ENCODE measurements at regions not wholly inside any gene's neighbourhood (a gene's known extent, or its start where the extent isn't known, plus 50 kb on each side); places are given as distances from the start of the nearest gene placed in this dataset.
"Not testable (repeated sequence)": the region's sequence is repeated elsewhere in the genome, so short reads cannot be mapped to it uniquely, and the experiment has no call there.

DNA sequence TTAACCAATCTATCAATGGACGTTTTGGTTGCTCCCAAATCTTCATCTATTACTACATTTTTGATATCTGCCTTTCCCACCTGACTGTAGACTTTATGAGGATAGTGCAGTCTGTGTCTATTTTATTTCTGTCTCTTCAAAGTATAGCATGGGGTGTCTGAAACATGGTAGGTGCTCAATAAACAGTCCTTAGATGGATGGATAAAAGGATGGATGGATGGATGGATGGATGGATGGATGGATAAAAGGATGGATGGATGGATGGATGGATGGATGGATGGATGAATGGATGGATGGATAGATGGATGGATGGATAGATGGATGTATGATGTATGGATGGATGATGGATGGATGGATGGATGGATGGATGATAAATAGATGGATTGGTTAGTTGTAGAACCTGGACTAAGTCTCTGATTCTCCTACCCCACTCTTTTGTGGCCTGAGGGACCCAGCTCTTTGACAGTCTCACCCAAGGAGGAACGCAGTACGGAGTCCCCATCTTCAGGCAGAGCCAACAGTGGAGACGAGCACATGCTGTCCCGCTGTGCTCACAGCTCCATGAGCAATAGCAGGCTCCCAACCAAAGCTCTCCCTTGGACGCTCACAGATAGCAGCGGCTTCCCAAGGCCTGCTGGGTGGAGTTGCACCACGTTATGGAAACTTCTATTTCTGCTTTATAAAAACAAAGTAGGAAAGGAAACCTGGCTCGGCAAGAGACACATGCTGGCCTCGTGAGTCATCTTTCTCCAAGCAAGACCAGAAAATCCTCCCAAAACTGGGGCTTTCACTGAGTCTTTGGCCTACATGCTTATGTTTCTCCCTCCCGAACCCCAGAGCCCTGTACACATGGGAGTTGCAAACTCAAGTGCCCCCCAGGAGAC, 448.0 kb downstream of the MIAT start:
- no peak for DNase-seq

DNA sequence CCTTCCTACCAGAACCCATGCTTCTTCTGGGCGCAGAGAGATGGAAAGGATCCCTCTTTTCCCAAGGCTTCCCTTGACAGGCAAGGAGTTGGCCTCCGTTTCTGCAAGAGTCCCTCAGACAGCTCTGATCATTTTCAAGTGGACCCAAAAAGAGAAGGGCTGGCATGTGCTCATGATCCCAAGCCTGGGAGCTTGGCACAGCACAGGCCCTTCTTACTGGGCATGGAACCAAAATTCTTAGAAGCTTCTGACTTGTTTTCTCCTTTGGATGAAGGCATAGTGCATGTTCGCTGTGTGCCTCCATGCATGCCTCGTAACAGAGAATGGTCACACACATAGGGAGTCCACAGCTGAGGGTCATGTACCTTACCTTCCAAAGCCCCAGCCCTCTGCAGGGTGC, 449.6 kb downstream of the MIAT start:
- DNase-seq, result no peak

DNA sequence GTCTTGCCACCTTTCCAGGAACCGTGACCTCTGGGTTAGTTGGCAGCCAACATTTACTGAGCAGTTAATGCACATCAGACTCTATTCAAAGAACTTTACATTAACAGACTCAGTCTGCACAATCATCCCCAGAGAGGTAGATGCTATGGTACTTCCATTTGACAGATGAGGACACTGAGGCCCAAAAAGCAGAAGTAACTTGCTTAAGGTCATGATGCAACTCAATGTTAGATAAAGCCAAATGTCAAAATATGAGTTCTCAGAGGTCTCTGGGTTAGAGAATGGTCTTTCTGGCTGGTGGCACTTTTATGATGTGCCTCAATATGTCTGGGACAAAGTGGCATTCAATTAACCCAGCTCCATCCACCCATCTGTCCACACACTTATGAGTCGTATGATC, 450.0 kb downstream of the MIAT start:
- DNase-seq, result peak; percentile 18

DNA sequence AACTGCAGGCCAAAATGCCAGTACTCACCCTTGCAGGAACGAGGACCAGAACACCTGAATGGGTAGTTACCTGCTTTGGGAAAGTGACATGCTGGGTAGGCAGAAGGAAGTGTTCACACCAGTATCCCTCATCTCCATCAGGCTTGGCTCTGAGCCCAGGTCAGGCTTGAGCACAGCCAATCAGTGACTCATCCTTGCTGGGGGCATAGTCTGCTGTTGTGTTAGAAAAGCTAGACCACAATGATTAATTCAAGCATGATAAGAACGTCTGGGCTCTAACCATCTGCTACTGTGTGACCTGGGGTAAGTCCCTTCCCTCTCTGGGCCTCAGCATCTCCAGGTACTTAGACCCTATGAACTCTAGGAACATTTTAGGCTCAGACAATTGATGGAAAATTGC, 450.4 kb downstream of the MIAT start:
- peak; percentile 63 for DNase-seq

DNA sequence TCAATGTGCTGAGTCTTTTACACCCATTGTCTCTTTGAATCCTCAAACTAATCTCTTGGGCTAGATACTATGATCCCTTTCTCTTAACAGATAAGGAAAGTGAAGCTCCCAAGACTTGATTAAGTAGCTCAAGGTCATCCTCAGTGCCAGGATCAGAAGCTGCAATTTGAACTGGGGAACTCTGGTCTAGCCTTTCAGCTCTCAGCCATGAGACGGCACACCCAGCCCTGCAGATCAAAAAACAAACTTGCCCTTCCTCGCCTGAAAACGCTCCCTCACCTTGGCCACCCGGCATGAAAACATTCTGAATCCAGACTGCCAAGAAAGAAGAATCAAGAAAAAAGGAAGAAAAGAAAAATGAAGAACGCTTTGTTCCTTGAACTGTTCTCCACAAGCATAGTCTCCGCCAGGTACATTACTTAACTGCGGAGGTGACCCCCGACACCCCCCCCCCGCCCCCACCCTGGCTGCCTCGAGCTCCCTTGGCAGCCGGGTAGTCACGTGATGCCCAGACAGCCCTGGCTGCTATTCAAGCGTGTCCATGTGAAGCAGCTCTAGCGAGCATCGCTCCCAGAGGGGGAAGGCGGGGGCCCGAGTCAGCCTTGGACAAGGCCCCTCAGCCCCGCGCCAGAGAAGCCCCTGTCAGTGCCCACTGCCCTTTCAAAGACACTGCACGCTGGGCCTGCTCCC, 451.2 kb downstream of the MIAT start:
- DNase-seq, result no peak

DNA sequence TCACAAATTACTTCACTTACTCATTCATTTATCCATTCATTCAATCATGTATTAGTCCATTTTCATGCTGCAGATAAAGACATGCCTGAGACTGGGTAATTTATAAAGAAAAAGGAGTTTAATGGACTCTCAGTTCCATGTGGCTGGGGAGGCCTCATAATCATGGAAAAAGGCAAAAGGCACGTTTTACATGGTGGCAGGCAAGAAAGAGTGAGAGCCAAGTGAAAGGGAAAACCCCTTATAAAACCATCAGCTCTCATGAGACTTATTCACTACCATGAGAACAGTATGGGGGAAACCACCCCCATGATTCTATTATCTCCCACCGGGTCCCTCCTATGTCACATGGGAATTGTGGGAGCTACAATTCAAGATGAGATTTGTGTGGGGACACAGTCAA, 452.0 kb downstream of the MIAT start:
- DNase-seq, result not testable (repeated sequence)

DNA sequence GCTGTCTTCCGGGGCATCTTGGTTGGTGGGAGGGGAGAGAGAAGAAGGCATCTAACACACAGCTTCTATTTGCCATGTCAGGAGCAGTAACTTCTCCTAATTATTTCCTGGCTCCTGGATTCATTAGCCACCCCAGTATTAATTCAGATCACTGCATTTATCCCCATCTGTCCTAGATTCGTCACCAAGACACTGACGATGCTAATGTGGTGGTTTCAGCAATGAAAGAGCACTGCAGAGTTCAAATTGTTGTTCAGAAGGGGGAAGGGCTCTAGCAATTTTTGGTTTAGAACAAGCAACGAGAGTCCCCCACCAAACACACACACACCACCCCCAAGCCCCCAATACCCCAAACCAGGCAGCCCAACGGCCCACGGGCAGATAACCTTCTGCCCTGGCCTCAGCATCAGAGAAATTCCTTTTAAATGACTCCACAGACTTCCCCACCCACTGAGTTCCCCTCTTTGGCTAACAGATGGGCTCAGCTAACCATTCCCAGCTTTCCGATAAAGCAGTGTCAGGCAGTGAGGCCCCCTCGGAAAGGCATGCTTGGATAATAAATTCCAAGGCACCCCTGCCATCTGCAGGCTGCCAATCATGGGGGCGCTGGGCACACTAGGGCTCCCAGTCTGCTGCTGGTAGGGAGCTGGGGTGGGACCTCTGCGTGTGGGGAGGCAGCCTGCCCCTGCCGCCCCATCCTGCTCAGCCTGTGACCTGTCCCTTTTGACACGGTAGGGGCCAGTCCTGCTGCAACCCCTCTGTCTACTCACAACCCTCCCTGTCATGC, 453.5 kb downstream of the MIAT start:
- no peak for DNase-seq

DNA sequence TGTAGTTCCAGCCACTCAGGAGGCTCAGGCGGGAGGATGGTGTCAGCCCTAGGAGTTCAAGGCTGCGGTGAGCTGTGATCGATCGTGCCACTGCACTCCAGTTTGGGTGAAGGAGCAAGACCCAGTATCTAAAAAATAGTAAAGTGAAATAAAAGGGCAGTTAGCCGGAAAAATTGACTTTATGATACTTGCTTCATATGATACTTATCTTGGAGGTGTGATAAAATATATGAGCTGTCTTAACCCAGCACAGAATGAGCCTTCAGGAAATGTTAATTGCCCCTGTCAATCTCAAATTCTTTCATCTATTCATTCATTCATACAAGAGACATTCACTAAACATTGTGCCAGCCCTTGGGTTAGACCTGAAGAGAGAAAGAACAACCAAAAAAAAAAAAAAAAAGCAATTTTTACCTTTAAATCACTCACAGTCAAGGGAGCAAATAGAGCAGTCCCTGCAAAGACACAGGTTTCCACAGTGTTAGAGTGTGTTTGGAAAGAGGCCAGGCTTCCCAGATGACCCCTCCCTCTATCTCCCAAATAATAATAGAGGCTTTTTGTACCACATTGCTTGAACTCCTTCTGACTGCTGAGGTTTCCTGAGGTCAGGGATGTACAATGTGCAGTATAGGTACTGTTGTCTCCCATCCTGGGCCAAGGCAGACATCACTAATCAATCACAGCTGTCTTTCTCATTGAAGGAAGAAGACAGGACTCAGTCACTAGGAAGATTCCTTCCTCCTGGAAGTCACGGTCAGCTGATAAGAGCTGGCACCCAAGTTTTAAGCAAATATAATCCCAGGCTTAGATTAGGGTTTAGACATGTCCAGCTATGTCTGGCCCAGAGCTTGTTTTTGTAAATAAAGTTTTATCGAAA, 454.6 kb downstream of the MIAT start:
- DNase-seq, result no peak

DNA sequence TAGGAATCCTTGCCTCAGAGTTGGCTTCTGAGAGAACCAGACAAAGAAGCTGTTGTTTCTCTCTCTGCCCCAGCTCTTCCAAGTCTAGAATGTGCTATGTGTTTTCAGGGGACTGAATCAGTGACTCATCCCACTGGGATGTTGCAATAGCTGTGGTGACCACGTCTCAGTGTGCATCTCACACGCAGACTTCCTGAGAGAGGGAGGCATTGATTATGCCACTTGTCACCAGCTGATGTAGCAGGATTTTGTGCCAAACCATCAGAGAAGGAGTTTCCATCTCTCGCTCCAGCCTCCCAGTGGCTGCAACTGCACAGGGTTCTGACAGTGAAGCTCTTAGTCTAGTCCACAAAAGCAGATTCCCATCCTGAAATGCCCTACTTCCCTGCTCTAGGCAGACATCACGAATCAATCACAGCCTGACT, 455.8 kb downstream of the MIAT start:
- peak; percentile 64 for DNase-seq

DNA sequence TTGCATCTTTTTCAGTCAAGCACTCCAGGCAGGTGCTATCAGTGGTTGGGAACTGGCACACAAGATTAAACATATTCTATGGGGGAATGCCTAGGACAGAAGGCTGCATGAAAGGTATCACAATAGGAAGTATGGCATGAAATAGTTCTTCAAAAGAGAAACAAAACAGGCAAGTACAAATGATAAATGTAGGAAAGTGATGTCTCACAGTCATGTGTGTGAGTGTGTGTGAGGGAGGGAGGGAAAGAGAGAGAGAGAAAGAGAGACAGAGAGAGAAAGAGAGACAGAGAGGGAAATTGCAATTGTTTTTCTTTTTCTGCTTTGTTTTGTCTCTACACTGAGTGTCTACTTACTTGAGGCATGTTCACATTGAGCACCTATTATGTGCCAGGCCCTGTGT, 456.3 kb downstream of the MIAT start:
- DNase-seq, result no peak

DNA sequence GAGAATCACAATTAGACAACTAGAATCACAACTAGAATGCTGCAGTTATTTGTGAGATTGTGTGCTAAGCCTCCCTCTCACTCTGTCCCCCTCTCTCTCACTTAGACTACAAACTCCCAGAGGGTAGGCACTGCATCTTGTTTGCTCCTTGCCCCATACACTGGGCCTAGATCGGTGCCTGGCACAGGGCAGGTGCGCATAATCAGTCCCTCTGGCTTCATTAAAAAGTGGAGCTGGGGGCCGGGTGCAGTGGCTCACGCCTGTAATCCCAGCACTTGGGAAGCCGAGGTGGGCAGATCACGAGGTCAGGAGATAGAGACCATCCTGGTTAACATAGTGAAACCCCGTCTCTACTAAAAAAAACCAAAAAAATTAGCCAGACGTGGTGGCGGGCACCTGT, 456.8 kb downstream of the MIAT start:
- DNase-seq, result no peak

DNA sequence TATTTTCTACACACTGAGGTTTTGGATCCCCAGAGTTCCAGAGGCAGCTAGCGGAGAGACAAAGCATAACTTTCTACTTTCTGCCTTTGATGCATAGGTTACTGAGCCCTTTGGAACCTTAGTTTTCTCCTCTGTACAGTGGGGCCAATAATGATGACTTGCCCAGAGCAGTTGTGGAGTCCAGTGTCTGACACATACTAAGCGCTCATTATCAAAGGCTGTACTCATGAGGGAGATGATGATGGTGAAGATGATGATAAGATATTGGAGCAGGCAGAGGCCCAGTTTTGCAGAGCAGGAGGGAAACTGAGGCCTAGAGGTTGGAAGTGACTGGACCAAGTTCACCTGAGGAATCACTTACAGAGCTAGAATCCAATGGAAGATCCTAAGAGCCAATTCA, 458.0 kb downstream of the MIAT start:
- no peak for DNase-seq

DNA sequence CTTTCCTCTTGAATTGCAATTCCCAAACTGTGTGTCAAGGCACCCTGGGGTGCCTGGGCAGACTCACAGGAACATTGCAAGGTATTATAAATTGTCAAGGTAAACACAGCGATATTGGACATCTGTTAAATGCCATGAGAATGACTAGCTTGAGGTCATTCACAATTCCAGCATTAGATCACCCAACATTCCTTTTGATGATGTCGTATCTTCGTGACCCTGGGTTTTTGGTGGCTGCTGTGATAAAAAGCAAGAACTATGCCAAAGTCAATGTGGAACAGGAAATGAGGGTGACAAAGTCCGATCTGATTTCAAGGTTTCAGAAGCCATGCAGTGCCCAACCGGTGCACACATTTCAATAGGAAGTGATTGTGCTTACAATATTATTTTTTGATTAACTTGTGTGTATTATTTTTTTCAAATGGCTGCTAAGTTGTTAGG, 458.4 kb downstream of the MIAT start:
- DNase-seq, result no peak

DNA sequence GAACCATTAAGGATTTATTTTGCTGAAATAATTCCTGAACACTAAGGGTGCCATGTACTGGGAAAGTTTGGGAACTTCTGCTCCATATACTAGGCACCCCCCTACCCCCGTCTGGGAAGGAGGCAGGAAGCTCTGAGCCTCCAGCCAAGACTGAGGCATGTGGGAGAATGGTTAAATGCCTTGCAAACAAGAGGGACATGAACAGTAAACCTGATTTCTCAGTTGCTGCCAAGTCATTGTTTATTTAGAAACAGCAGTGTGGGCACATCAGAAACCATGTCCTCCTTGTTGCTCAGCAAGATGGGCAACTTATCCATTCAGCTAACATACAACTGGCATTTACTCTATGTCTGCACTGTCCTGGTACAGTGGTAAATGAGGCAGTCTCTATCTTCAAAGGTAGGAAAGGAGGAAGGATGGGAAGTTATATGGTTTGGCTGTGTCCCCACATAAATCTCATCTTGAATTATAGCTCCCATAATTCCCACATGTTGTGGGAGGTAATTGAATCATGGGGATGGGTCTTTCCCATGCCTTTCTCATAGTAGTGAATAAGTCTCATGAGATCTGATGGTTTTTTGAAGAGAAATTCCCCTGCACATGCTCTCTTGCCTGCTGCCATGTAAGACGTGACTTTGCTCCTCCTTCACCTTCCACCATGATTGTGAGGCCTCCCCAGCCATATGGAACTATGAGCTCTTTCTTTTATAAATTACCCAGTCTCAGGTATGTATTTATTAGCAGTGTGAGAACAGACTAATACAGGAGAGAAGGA, 459.1 kb downstream of the MIAT start:
- DNase-seq, result no peak

DNA sequence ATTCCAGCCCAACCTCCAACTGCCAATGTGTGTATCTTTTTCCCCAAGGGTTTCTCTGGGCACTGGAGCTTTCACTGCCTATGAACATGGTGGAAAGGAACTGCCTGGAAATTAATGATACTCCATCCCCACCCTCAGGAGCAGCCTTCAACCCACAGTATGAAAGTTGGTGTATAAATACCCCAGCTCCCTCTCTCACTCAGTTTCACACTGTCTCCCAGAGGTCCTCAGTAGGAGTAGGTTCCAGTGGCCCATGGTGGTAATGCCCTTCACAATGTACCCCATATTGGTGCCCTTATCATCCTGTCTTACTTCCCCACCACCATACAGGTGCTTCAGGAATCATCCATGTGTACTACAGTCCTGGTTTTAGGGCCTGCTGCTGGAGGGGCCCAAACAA, 462.6 kb downstream of the MIAT start:
- no peak for DNase-seq

DNA sequence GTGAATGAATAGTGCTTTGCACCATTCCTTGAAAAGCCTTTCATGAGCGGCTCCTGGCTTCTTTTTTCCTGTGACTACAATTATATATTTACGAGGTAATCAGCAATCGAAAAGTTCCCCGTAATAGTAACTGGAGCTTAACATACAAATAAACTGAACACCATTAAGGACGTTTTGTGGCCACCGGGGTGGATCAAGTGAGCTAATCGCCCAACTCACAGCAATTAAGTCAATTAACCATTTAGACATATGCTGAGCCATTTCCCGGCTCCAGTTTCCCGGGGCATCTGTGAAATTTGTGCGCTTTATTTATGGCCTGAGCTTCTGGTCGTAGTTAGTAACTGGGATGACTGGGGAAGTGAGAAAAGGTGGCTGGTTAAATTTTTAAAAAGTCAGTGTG, 465.2 kb downstream of the MIAT start:
- DNase-seq, result no peak

DNA sequence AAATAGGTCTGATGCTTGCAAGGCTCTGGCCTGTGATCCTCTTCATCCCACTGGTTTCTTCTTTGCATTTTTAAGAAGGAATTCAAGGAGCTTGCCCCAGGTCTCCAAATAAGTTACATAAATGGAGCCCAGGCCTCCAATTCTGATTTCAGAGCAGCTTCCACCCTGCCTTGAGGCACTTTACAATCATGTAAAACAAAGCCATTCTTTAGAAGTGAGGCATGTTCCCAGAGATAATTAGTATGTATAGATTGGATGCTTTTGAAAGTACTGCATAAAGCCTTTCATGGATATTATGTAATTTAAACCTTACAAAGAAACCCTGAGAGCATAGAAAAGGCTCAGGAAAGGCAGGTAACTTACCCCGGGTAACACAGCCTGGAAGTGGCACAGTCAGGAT, 466.5 kb downstream of the MIAT start:
- DNase-seq, result no peak

DNA sequence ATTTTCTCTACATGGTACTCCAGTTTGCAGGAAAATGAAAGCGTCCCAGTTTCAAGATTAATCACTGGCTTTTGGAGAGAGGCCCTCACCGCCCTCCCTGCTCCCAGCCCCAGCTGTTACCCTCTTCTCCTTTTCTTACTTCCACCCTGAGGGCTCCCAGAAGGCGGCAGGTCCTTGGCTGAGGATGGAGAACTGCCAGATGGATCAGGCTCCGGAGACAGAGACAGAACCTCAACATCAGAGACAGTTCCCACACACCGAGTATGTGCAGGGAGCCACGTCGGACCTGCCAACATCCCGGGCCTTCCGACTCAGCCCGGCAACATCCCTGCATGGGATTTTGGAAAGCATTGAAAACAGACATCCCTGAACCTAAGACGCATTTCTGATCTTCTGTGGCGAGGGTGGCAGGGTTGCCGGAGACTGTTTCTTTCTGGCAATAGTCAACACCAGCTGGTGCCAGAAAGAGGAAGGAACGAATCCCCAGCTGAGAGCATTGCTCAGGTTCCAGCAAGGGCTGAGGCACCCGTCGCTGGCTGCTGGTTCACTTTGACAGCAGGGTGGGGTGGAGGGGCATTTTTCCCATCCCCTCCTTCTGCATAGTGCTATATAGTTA, 467.1 kb downstream of the MIAT start:
- peak; percentile 19 for DNase-seq

DNA sequence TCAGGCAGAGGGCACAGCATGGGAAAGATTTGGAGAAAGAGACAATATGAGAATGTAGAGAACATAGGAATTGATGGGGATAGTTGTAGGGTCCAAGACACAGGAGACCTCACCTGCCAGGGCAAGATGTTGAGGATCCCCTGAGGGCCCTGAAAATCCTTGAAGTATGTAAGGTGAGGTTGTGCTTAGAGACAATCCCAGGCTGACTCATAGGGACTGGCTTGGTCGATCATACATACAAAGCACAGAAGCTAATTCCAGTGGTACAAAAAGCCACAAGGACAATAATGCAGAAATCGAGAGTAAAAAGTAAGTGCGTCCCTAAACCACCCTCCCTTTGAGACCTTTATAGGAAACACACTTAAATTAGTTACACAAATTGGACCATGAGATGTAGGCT, 468.2 kb downstream of the MIAT start:
- no peak for DNase-seq

DNA sequence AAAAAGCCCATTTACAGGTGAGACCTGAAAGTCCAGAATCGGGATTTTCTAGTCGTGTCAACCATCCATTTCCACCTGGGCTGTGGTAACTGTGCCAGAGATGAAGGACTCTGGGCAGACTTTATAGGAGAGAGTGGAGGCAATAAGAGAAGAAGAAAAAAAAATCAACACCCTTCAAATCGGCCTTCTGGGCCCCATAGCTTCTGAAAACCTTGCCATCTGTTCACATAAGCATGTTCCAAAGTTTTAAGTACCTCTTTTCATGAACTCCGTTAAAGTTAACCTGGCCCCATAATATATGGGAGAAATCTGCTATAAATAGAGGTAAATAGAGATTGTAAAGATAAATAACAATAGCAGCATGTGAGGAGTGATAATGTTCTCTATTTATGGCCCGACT, 470.5 kb downstream of the MIAT start:
- DNase-seq, result no peak

DNA sequence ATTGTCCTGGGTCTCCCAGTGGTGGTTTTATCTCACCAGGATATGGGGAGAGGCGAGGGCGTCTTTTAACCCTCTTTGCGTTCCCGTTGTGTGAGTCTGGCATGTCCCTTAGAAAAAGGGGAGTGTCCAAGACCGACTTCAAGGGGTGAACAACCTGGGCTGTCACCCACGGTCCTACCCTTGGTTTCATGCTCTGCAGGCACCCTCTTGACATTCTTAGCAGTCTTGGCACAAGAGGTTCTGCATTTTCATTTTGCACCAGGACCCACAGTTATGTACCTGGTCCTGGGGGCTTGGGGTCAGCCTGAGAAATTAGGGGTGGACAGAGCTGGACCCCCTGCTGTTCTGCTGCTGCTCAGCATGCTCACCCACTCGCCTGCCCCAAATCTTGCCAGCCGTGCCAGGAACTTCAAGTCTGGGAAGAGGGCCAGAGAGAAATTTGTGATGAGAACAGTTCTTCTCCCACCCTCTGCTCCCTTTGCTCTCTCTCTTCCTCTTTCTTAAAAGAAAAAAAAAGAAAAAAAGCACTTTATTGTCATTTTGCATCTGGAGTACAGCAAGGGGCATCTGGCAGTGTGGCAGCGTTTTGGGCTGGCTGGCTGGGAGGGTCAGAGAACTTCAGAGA, 471.2 kb downstream of the MIAT start:
- DNase-seq, result no peak
